Uterus (tissue), 2 donors: ENCODE measurements at regions not wholly inside any gene's neighbourhood (a gene's known extent, or its start where the extent isn't known, plus 50 kb on each side); places are given as distances from the start of the nearest gene placed in this dataset.

Source experiments
- CTCF ChIP-seq, 4 experiments: fragments of 200-600 bp in 2 of 4; fragments of 450-650 bp in 2 of 4; sonication (generic) in 2 of 4; IDR thresholded peaks; one replicate each; pipeline ENCODE4 v1.5.1; 2016 to 2019; ENCODE audit warnings: antibody characterized with exemption in 4 of 4, mild to moderate bottlenecking in 2 of 4, moderate library complexity in 1 of 4
- POLR2A ChIP-seq, 2 donors: fragments of 450-650 bp; IDR thresholded peaks; one replicate each; pipeline ENCODE4 v1.6.1; 2016; ENCODE audit warnings: antibody characterized with exemption in 2 of 2, mild to moderate bottlenecking in 1 of 2, moderate library complexity in 1 of 2

GRCh38 chr6:87798393-87799278 lies 96.6 kb upstream of the AKIRIN2 start:
- no peak for TF ChIP-seq CTCF (IDR thresholded peaks at IDR 0.05)
- TF ChIP-seq POLR2A (IDR thresholded peaks at IDR 0.05), result no peak
